Activated T-cell treated with anti-CD3 and anti-CD28 coated beads, Interleukin-2, amount 50 U/mL, for 72 hours (primary cell): ENCODE measurements at regions not wholly inside any gene's neighbourhood (a gene's known extent, or its start where the extent isn't known, plus 50 kb on each side); places are given as distances from the start of the nearest gene placed in this dataset.

Experiments
- ATAC-seq, 2 donors: fragments of 150-1000 bp; cut with Tn5 transposase; replicated peaks in 1 of 2; 2 replicates each; pipeline ENCODE4 v1.10.0; 2021; ENCODE audit warnings: moderate library complexity in 2 of 2, mild to moderate bottlenecking in 1 of 2
- DNase-seq, 2 donors: peaks; one replicate each; pipeline ENCODE4 v3.0.0; 2021 to 2022; ENCODE audit warnings: mixed read lengths in 1 of 2
- H3K27ac Mint-ChIP-seq: one replicate; pipeline ENCODE4 v1.8.0; 2022; ENCODE audit warnings: mild to moderate bottlenecking, moderate library complexity, mixed read lengths
- H3K27me3 Mint-ChIP-seq: one replicate; pipeline ENCODE4 v1.8.0; 2022; ENCODE audit warnings: low read depth, mixed read lengths
- H3K36me3 Mint-ChIP-seq, 2 donors: one replicate each; pipeline ENCODE4 v1.8.0; 2022; ENCODE audit warnings: mixed read lengths in 2 of 2, mild to moderate bottlenecking in 1 of 2; ENCODE audit not compliant: insufficient read depth in 2 of 2
- H3K4me1 Mint-ChIP-seq: one replicate; pipeline ENCODE4 v1.8.0; 2022; ENCODE audit warnings: low read depth, mixed read lengths
- H3K4me3 Mint-ChIP-seq, 2 donors: one replicate each; pipeline ENCODE4 v1.8.0; 2022; ENCODE audit warnings: mild to moderate bottlenecking in 2 of 2, mixed read lengths in 2 of 2, moderate library complexity in 2 of 2
- H3K9me3 Mint-ChIP-seq, 2 donors: one replicate each; pipeline ENCODE4 v1.8.0; 2022; ENCODE audit warnings: mixed read lengths in 2 of 2

GRCh38 chr14:62253911-62254310, 491.7 kb downstream of the SNAPC1 start:
- no peaks in the 10 kb centered on the region for H3K4me1 Mint-ChIP-seq

GRCh38 chr14:62269204-62269603, 507.0 kb downstream of the SNAPC1 start:
- no peaks in the 10 kb centered on the region for H3K9me3 Mint-ChIP-seq
- ATAC-seq (peak; percentile 82 to 85), DNase-seq (peak; percentile 4)
- no peaks in the 10 kb centered on the region for H3K27me3 Mint-ChIP-seq
- no peaks in the 10 kb centered on the region for H3K4me1 Mint-ChIP-seq
- H3K36me3 Mint-ChIP-seq = no peaks in the 10 kb centered on the region
- no peak overlapping the region for H3K4me3 Mint-ChIP-seq
- no peak overlapping the region for H3K27ac Mint-ChIP-seq

More at GRCh38 chr14:62253911-62254310, 491.7 kb downstream of the SNAPC1 start:
- H3K9me3 Mint-ChIP-seq = peaks cover 0 to 3% of the 10 kb centered on the region in 2 donors
- no peaks in the 10 kb centered on the region for H3K27me3 Mint-ChIP-seq
- DNase-seq (no peak), ATAC-seq (no peak)
- H3K4me3 Mint-ChIP-seq = no peak overlapping the region
- no peaks in the 10 kb centered on the region for H3K36me3 Mint-ChIP-seq
- no peak overlapping the region for H3K27ac Mint-ChIP-seq

- H3K36me3 Mint-ChIP-seq = no peaks in the 10 kb centered on the region
- no peak overlapping the region for H3K4me3 Mint-ChIP-seq
- no peaks in the 10 kb centered on the region for H3K27me3 Mint-ChIP-seq
- DNase-seq (no peak), ATAC-seq (no peak)
- no peak overlapping the region for H3K27ac Mint-ChIP-seq
- no peaks in the 10 kb centered on the region for H3K4me1 Mint-ChIP-seq
- H3K9me3 Mint-ChIP-seq = no peaks in the 10 kb centered on the region
Observed at GRCh38 chr14:62270236-62270635, 508.0 kb downstream of the SNAPC1 start.

GRCh38 chr14:62280366-62280765, 518.1 kb downstream of the SNAPC1 start:
- ATAC-seq (no peak), DNase-seq (no peak)
- H3K27me3 Mint-ChIP-seq = no peaks in the 10 kb centered on the region
- no peaks in the 10 kb centered on the region for H3K36me3 Mint-ChIP-seq
- H3K4me3 Mint-ChIP-seq = no peak overlapping the region
- H3K4me1 Mint-ChIP-seq = no peaks in the 10 kb centered on the region
- H3K27ac Mint-ChIP-seq = no peak overlapping the region
- H3K9me3 Mint-ChIP-seq = peaks cover 2 to 4% of the 10 kb centered on the region in 2 donors

- no peaks in the 10 kb centered on the region for H3K4me1 Mint-ChIP-seq
- no peak overlapping the region for H3K4me3 Mint-ChIP-seq
- H3K36me3 Mint-ChIP-seq = no peaks in the 10 kb centered on the region
- H3K27ac Mint-ChIP-seq = no peak overlapping the region
- ATAC-seq (no peak), DNase-seq (no peak)
- no peaks in the 10 kb centered on the region for H3K27me3 Mint-ChIP-seq
- peaks cover 2 to 4% of the 10 kb centered on the region in 2 donors for H3K9me3 Mint-ChIP-seq
Observed at GRCh38 chr14:62283837-62284236, 521.6 kb downstream of the SNAPC1 start.

GRCh38 chr14:62289471-62289870, 527.3 kb downstream of the SNAPC1 start:
- H3K9me3 Mint-ChIP-seq = peaks cover 3% of the 10 kb centered on the region in 2 donors
- ATAC-seq (no peak), DNase-seq (no peak)
- H3K36me3 Mint-ChIP-seq = no peaks in the 10 kb centered on the region
- H3K4me3 Mint-ChIP-seq = no peak overlapping the region
- no peaks in the 10 kb centered on the region for H3K4me1 Mint-ChIP-seq
- no peak overlapping the region for H3K27ac Mint-ChIP-seq
- no peaks in the 10 kb centered on the region for H3K27me3 Mint-ChIP-seq

- no peak for ATAC-seq
- H3K27me3 Mint-ChIP-seq = no peaks in the 10 kb centered on the region
- H3K27ac Mint-ChIP-seq = no peak overlapping the region
- no peaks in the 10 kb centered on the region for H3K36me3 Mint-ChIP-seq
- H3K4me3 Mint-ChIP-seq = no peak overlapping the region
- DNase-seq = no peak
- no peaks in the 10 kb centered on the region for H3K4me1 Mint-ChIP-seq
- peaks cover 1 to 2% of the 10 kb centered on the region in 2 donors for H3K9me3 Mint-ChIP-seq
Observed at GRCh38 chr14:62301080-62301479, 538.9 kb downstream of the SNAPC1 start.

- ATAC-seq (no peak), DNase-seq (no peak)
- Mint-ChIP-seq H3K4me3 (no peak overlapping the region), H3K27me3 (no peaks in the 10 kb centered on the region), H3K36me3 (no peaks in the 10 kb centered on the region), H3K27ac (no peak overlapping the region), H3K4me1 (no peaks in the 10 kb centered on the region), H3K9me3 (peaks cover 1 to 2% of the 10 kb centered on the region in 2 donors)
Observed at GRCh38 chr14:62301911-62302310, 539.7 kb downstream of the SNAPC1 start.

- no peak overlapping the region for H3K27ac Mint-ChIP-seq
- ATAC-seq (no peak), DNase-seq (no peak)
- no peak overlapping the region for H3K4me3 Mint-ChIP-seq
- peaks cover 1 to 2% of the 10 kb centered on the region in 2 donors for H3K9me3 Mint-ChIP-seq
- no peaks in the 10 kb centered on the region for H3K4me1 Mint-ChIP-seq
- no peaks in the 10 kb centered on the region for H3K36me3 Mint-ChIP-seq
- no peaks in the 10 kb centered on the region for H3K27me3 Mint-ChIP-seq
Observed at GRCh38 chr14:62303437-62303836, 541.2 kb downstream of the SNAPC1 start.

- H3K27me3 Mint-ChIP-seq = no peaks in the 10 kb centered on the region
- H3K27ac Mint-ChIP-seq = no peak overlapping the region
- no peak overlapping the region for H3K4me3 Mint-ChIP-seq
- H3K4me1 Mint-ChIP-seq = no peaks in the 10 kb centered on the region
- DNase-seq (no peak), ATAC-seq (no peak)
- H3K36me3 Mint-ChIP-seq = no peaks in the 10 kb centered on the region
- peaks cover 1 to 2% of the 10 kb centered on the region in 2 donors for H3K9me3 Mint-ChIP-seq
Observed at GRCh38 chr14:62304257-62304656, 542.0 kb downstream of the SNAPC1 start.

- no peak for DNase-seq
- Mint-ChIP-seq H3K4me1 (no peaks in the 10 kb centered on the region), H3K9me3 (no peaks in the 10 kb centered on the region), H3K27ac (no peak overlapping the region), H3K36me3 (no peaks in the 10 kb centered on the region), H3K4me3 (no peak overlapping the region), H3K27me3 (no peaks in the 10 kb centered on the region)
- ATAC-seq = no peak
Observed at GRCh38 chr14:62307844-62308243, 545.6 kb downstream of the SNAPC1 start.

GRCh38 chr14:62308316-62308715, 546.1 kb downstream of the SNAPC1 start:
- Mint-ChIP-seq H3K9me3 (no peaks in the 10 kb centered on the region), H3K27me3 (no peaks in the 10 kb centered on the region), H3K4me3 (no peak overlapping the region), H3K27ac (no peak overlapping the region), H3K4me1 (no peaks in the 10 kb centered on the region), H3K36me3 (no peaks in the 10 kb centered on the region)
- DNase-seq = no peak
- ATAC-seq = no peak

GRCh38 chr14:62308891-62309290, 546.7 kb downstream of the SNAPC1 start:
- Mint-ChIP-seq H3K4me1 (no peaks in the 10 kb centered on the region), H3K27ac (no peak overlapping the region), H3K36me3 (no peaks in the 10 kb centered on the region), H3K4me3 (no peak overlapping the region), H3K27me3 (no peaks in the 10 kb centered on the region), H3K9me3 (no peaks in the 10 kb centered on the region)
- DNase-seq (no peak), ATAC-seq (no peak)

GRCh38 chr14:62313212-62313611, 551.0 kb downstream of the SNAPC1 start:
- Mint-ChIP-seq H3K36me3 (no peaks in the 10 kb centered on the region), H3K4me3 (no peak overlapping the region), H3K4me1 (no peaks in the 10 kb centered on the region), H3K27ac (no peak overlapping the region), H3K27me3 (no peaks in the 10 kb centered on the region), H3K9me3 (no peaks in the 10 kb centered on the region)
- ATAC-seq (no peak), DNase-seq (no peak)
